Stimulated activated CD8-positive, alpha-beta memory T cell treated with anti-CD3 and anti-CD28 coated beads, Interleukin-4, amount 100 ng/mL, for 24 hours (primary cell): ENCODE measurements at regions not wholly inside any gene's neighbourhood (a gene's known extent, or its start where the extent isn't known, plus 50 kb on each side); places are given as distances from the start of the nearest gene placed in this dataset.

Experiments used
- DNase-seq: peaks from one replicate; pipeline ENCODE4 v3.0.0-alpha.2; 2020; ENCODE audit warnings: low read depth

- DNase-seq = no peak
Observed at GRCh38 chr5:54645882-54646355, 128.4 kb downstream of the SNX18 start.

GRCh38 chr5:54644226-54644625 lies 126.7 kb downstream of the SNX18 start:
- no peak for DNase-seq

- DNase-seq = no peak
Observed at GRCh38 chr5:54643685-54644106, 126.1 kb downstream of the SNX18 start.

GRCh38 chr5:54639621-54640020 lies 122.1 kb downstream of the SNX18 start:
- DNase-seq = no peak

- no peak for DNase-seq
Observed at GRCh38 chr5:54638106-54638505, 120.5 kb downstream of the SNX18 start.

GRCh38 chr5:54637654-54638053 lies 120.1 kb downstream of the SNX18 start:
- no peak for DNase-seq

GRCh38 chr5:54634089-54634488 lies 116.5 kb downstream of the SNX18 start:
- no peak for DNase-seq

GRCh38 chr5:54632131-54632701 lies 114.7 kb downstream of the SNX18 start:
- no peak for DNase-seq

- no peak for DNase-seq
Observed at GRCh38 chr5:54630738-54631359, 113.3 kb downstream of the SNX18 start.

GRCh38 chr5:54629115-54629514 lies 111.6 kb downstream of the SNX18 start:
- DNase-seq = no peak

GRCh38 chr5:54628050-54628449 lies 110.5 kb downstream of the SNX18 start:
- no peak for DNase-seq

GRCh38 chr5:54626407-54626806 lies 108.8 kb downstream of the SNX18 start:
- no peak for DNase-seq

- no peak for DNase-seq
Observed at GRCh38 chr5:54624805-54625568, 107.4 kb downstream of the SNX18 start.

GRCh38 chr5:54621709-54622108 lies 104.2 kb downstream of the SNX18 start:
- DNase-seq = no peak

- no peak for DNase-seq
Observed at GRCh38 chr5:54621048-54621447, 103.5 kb downstream of the SNX18 start.

- no peak for DNase-seq
Observed at GRCh38 chr5:54620141-54620933, 102.8 kb downstream of the SNX18 start.

- DNase-seq = no peak
Observed at GRCh38 chr5:54619731-54620130, 102.2 kb downstream of the SNX18 start.

GRCh38 chr5:54616518-54617220 lies 99.1 kb downstream of the SNX18 start:
- DNase-seq = no peak

GRCh38 chr5:54616031-54616430 lies 98.5 kb downstream of the SNX18 start:
- DNase-seq = no peak

- no peak for DNase-seq
Observed at GRCh38 chr5:54615381-54615780, 97.8 kb downstream of the SNX18 start.

GRCh38 chr5:54612711-54613110 lies 95.2 kb downstream of the SNX18 start:
- no peak for DNase-seq
